H1 (cell line): ENCODE measurements at regions not wholly inside any gene's neighbourhood (a gene's known extent, or its start where the extent isn't known, plus 50 kb on each side); places are given as distances from the start of the nearest gene placed in this dataset.
"Not testable (repeated sequence)": the region's sequence is repeated elsewhere in the genome, so short reads cannot be mapped to it uniquely, and the experiment has no call there.

ENCODE experiments used
- CTCF ChIA-PET: fragments of 300-600 bp; sonication (Branson Sonifier 250); formaldehyde crosslinking; loops from one replicate; lab custom pipeline; 2021; ENCODE audit not compliant: partially characterized antibody; lab: Charles Lee
- POLR2A ChIA-PET: fragments of 300-600 bp; sonication (Branson Sonifier 250); formaldehyde crosslinking; loops from one replicate; lab custom pipeline; 2021; ENCODE audit warnings: inconsistent platforms; ENCODE audit not compliant: partially characterized antibody; lab: Charles Lee
- DNase-seq, 2 experiments: peaks; one replicate each; pipeline versions ENCODE4 v3.0.0 to v3.0.0-alpha.2; 2010 to 2022; ENCODE audit warnings: low spot score in 2 of 2, low read depth in 1 of 2, mixed read lengths in 1 of 2
- FAIRE-seq: peaks from 2 replicates; lab custom pipeline; 2011; peaks lifted over from hg19 to GRCh38; lab: Jason Lieb, UNC
- H2AFZ ChIP-seq: 2 replicates; pipeline ENCODE4 v1.8.1; 2012; ENCODE audit warnings: low read length, inconsistent platforms
- H2AK5ac ChIP-seq: 2 replicates; pipeline ENCODE4 v1.6.1; 2013; ENCODE audit warnings: low read depth, low read length
- H2BK120ac ChIP-seq: replicated peaks from 2 replicates; pipeline ENCODE3; 2013; ENCODE audit warnings: low read depth, low read length, inconsistent platforms
- H2BK12ac ChIP-seq: 2 replicates; pipeline ENCODE4 v1.6.1; 2013; ENCODE audit warnings: low read depth, low read length
- H2BK15ac ChIP-seq: 2 replicates; pipeline ENCODE4 v1.6.1; 2013; ENCODE audit warnings: low read length
- H2BK20ac ChIP-seq: 2 replicates; pipeline ENCODE4 v1.6.1; 2013; ENCODE audit warnings: low read length
- H2BK5ac ChIP-seq: 2 replicates; pipeline ENCODE4 v1.6.1; 2013; ENCODE audit warnings: low read depth, low read length
- H3K14ac ChIP-seq: 2 replicates; pipeline ENCODE4 v1.6.1; 2013; ENCODE audit warnings: inconsistent platforms; ENCODE audit not compliant: insufficient read length
- H3K18ac ChIP-seq: 2 replicates; pipeline ENCODE4 v1.6.1; 2013; ENCODE audit warnings: low read length; ENCODE audit errors: extremely low read depth
- H3K23ac ChIP-seq: 2 replicates; pipeline ENCODE4 v1.6.1; 2013; ENCODE audit warnings: inconsistent platforms; ENCODE audit not compliant: insufficient read length
- H3K23me2 ChIP-seq: 2 replicates; pipeline ENCODE4 v1.6.1; 2013; ENCODE audit warnings: low read depth, low read length
- H3K27ac ChIP-seq: 2 replicates; pipeline ENCODE4 v1.6.1; 2011; ENCODE audit warnings: low read depth, low read length, inconsistent platforms
- H3K27me3 ChIP-seq, 4 experiments: replicated peaks in 1 of 4; 1 replicate in 1 of 4; 2 replicates in 3 of 4; pipeline versions ENCODE4 v1.6.1 to v1.8.1; 2011 to 2013; ENCODE audit warnings: low read length in 3 of 4, mild to moderate bottlenecking in 3 of 4, inconsistent platforms in 2 of 4, mixed read lengths in 2 of 4, moderate library complexity in 1 of 4; ENCODE audit not compliant: control insufficient read depth in 3 of 4, insufficient read depth in 3 of 4; ENCODE audit errors: extremely low read depth in 1 of 4
- H3K36me3 ChIP-seq, 4 experiments: 2 replicates each; pipeline versions ENCODE4 v1.6.1 to v1.8.1; 2011 to 2013; ENCODE audit warnings: mild to moderate bottlenecking in 4 of 4, low read length in 3 of 4, moderate library complexity in 2 of 4, control low read depth in 1 of 4, inconsistent platforms in 1 of 4; ENCODE audit not compliant: insufficient read depth in 4 of 4, control insufficient read depth in 2 of 4
- H3K4ac ChIP-seq: replicated peaks from 2 replicates; pipeline ENCODE3; 2013; ENCODE audit warnings: low read length, low read depth, mixed read lengths, inconsistent platforms; ENCODE audit not compliant: insufficient read length
- H3K4me1 ChIP-seq, 4 experiments: replicated peaks in 1 of 4; 1 replicate in 1 of 4; 2 replicates in 3 of 4; pipeline versions ENCODE4 v1.6.1 to v1.8.1; 2011 to 2013; ENCODE audit warnings: low read length in 3 of 4, inconsistent platforms in 2 of 4, mixed read lengths in 1 of 4; ENCODE audit not compliant: insufficient read depth in 4 of 4, control insufficient read depth in 3 of 4
- H3K4me2 ChIP-seq, 2 experiments: 2 replicates each; pipeline versions ENCODE4 v1.6.1 to v1.8.1; 2011 to 2013; ENCODE audit warnings: low read depth in 2 of 2, low read length in 2 of 2, control low read depth in 1 of 2, inconsistent platforms in 1 of 2, mild to moderate bottlenecking in 1 of 2; ENCODE audit not compliant: insufficient read depth in 1 of 2
- H3K4me3 ChIP-seq, 4 experiments: fragments of 200-600, 300-600 bp in 1 of 4; sonication (generic), shearing (Covaris generic), sonication (Bioruptor Twin) in 1 of 4; 2 replicates each; pipeline versions ENCODE4 v1.5.1 to v1.8.1; 2011 to 2016; ENCODE audit warnings: low read length in 4 of 4, low read depth in 3 of 4, control low read depth in 2 of 4, inconsistent platforms in 2 of 4, mild to moderate bottlenecking in 2 of 4, mixed read lengths in 1 of 4, moderate library complexity in 1 of 4; ENCODE audit not compliant: insufficient read depth in 2 of 4; ENCODE audit errors: extremely low read depth in 1 of 4
- H3K56ac ChIP-seq: replicated peaks from 2 replicates; pipeline ENCODE3; 2013; ENCODE audit warnings: low read depth, mild to moderate bottlenecking, mixed read lengths, low read length, inconsistent platforms; ENCODE audit not compliant: insufficient read length
- H3K79me1 ChIP-seq: 2 replicates; pipeline ENCODE4 v1.6.1; 2013; ENCODE audit warnings: low read depth, low read length, control low read depth
- H3K79me2 ChIP-seq, 2 experiments: 2 replicates each; pipeline versions ENCODE4 v1.6.1 to v1.8.1; 2012 to 2013; ENCODE audit warnings: low read length in 2 of 2, mild to moderate bottlenecking in 2 of 2, inconsistent platforms in 1 of 2; ENCODE audit not compliant: insufficient read depth in 2 of 2, control insufficient read depth in 1 of 2
- H3K9ac ChIP-seq, 4 experiments: replicated peaks in 1 of 4; 1 replicate in 1 of 4; 2 replicates in 3 of 4; pipeline versions ENCODE4 v1.6.1 to v1.8.1; 2011 to 2013; ENCODE audit warnings: low read depth in 3 of 4, low read length in 3 of 4, control low read depth in 2 of 4, mild to moderate bottlenecking in 2 of 4, moderate library complexity in 2 of 4, inconsistent platforms in 1 of 4; ENCODE audit errors: extremely low read depth in 1 of 4
- H3K9me3 ChIP-seq, 2 experiments: 2 replicates each; pipeline versions ENCODE4 v1.6.1 to v1.8.1; 2012 to 2013; ENCODE audit warnings: mild to moderate bottlenecking in 2 of 2, moderate library complexity in 2 of 2, control low read depth in 1 of 2, inconsistent platforms in 1 of 2, low read depth in 1 of 2, low read length in 1 of 2, mixed read lengths in 1 of 2; ENCODE audit not compliant: insufficient read depth in 2 of 2
- H4K20me1 ChIP-seq, 2 experiments: replicated peaks in 1 of 2; 2 replicates each; pipeline versions ENCODE3 to v1.8.1; 2011 to 2013; ENCODE audit warnings: inconsistent platforms in 2 of 2, low read length in 2 of 2, mild to moderate bottlenecking in 1 of 2; ENCODE audit not compliant: insufficient read depth in 2 of 2, control insufficient read depth in 1 of 2
- H4K5ac ChIP-seq: 2 replicates; pipeline ENCODE4 v1.6.1; 2013; ENCODE audit warnings: low read length, low read depth, mixed read lengths, inconsistent platforms; ENCODE audit not compliant: insufficient read length
- H4K8ac ChIP-seq: 2 replicates; pipeline ENCODE4 v1.8.0; 2013; ENCODE audit warnings: mild to moderate bottlenecking, moderate library complexity, low read length, inconsistent platforms; ENCODE audit not compliant: insufficient read depth; ENCODE audit errors: extremely low read depth
- H4K91ac ChIP-seq: replicated peaks from 2 replicates; pipeline ENCODE3; 2013; ENCODE audit warnings: low read length, mixed read lengths, inconsistent platforms; ENCODE audit not compliant: insufficient read length
- EGR1 ChIP-seq: IDR thresholded peaks from 2 replicates; pipeline ENCODE4 v1.6.1; 2011; ENCODE audit warnings: low read depth, low read length, borderline replicate concordance
- SIRT6 ChIP-seq: IDR thresholded peaks from one replicate; pipeline ENCODE4 v1.7.1; 2012; ENCODE audit warnings: low read length, inconsistent platforms
- YY1 ChIP-seq: IDR thresholded peaks from 2 replicates; pipeline ENCODE4 v1.6.1; 2011; ENCODE audit warnings: low read depth, mild to moderate bottlenecking, low read length
- WGBS, 2 experiments: shearing (Covaris generic) in 1 of 2; methylation state at CpG; one replicate each; pipeline versions ENCODE4 v1.1.6 to v1.1.7; 2013 to 2015; ENCODE audit warnings: low lambda C conversion rate in 2 of 2, mixed read lengths in 2 of 2, inconsistent platforms in 1 of 2, low coverage in 1 of 2, missing lambda C conversion rate in 1 of 2; ENCODE audit not compliant: insufficient replicate concordance in 2 of 2, insufficient coverage in 1 of 2, insufficient read length in 1 of 2; ENCODE audit errors: extremely low coverage in 1 of 2, missing lambda C conversion rate in 1 of 2; 5-methylcytosine and 5-hydroxymethylcytosine counted together

GRCh38 chr6:85911067-85911466 is 268.4 kb upstream of the SYNCRIP start:
- H3K4me2 ChIP-seq = no peak overlapping the region
- CTCF ChIA-PET = interaction anchor here (0.6 to 4.5 kb wide), 2 partner anchors 11 to 125 kb away, joined by 3 to 38 read pairs; no protein-coding TSS in a partner anchor

DNA sequence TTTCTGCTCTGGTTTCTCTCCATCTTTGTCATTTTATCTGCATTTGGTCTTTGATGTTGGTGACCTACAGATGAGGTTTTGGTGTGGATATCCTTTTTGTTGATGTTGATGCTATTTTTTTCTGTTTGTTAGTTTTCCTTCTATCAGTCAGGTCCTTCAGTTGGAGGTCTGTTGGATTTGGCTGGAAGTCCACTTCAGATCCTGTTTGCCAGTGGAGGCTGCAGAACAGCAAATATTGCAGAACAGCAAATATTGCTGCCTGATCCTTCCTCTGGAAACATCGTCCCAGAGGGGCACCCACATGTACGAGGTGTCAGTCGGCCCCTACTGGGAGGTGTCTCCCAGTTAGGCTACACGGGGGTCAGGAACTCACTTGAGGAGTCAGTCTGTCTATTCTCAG is 265.4 kb upstream of the SYNCRIP start:
- H2AFZ ChIP-seq, H3K9me3 ChIP-seq, H3K27me3 ChIP-seq, H3K4ac ChIP-seq, H3K4me1 ChIP-seq, H4K8ac ChIP-seq, DNase-seq, H4K91ac ChIP-seq, H3K27ac ChIP-seq, H3K9ac ChIP-seq, H2BK12ac ChIP-seq, H3K79me1 ChIP-seq, H3K23ac ChIP-seq, H3K36me3 ChIP-seq, H2BK15ac ChIP-seq, H3K14ac ChIP-seq, H3K4me2 ChIP-seq, H2BK5ac ChIP-seq, H3K23me2 ChIP-seq, H3K4me3 ChIP-seq, POLR2A ChIA-PET, H2BK20ac ChIP-seq, H4K20me1 ChIP-seq, H2AK5ac ChIP-seq, H3K56ac ChIP-seq, FAIRE-seq, H2BK120ac ChIP-seq, H4K5ac ChIP-seq, H3K79me2 ChIP-seq, H3K18ac ChIP-seq: not testable (repeated sequence)
- CTCF ChIA-PET = interaction anchor here (0.6 to 0.9 kb wide), 2 partner anchors 10 to 45 kb away, joined by 3 read pairs; no protein-coding TSS in a partner anchor
- 94% methylated on average over 4 of the region's 4 CpGs; no CpG with 5 or more reads in 1 of the 2 experiments for WGBS, 2 experiments

More at GRCh38 chr6:85911067-85911466, 268.4 kb upstream of the SYNCRIP start:
- Histone ChIP-seq H3K23ac (no peak overlapping the region), H2BK15ac (no peak overlapping the region), H3K36me3 (no peaks in the 10 kb centered on the region), H2BK5ac (no peak overlapping the region), H2AFZ (0 out of 2 replicates have a peak overlapping the region, but pooled peaks have one; percentile 26), H3K56ac (no peak overlapping the region), H3K4ac (no peak overlapping the region), H3K9ac (no peak overlapping the region), H2BK120ac (no peak overlapping the region), H3K9me3 (peaks cover 6 to 7% of the 10 kb centered on the region in 2 experiments; a peak in 2 of 4 replicates), H4K91ac (no peak overlapping the region), H2AK5ac (no peak overlapping the region), H2BK12ac (no peak overlapping the region), H3K4me1 (no peaks in the 10 kb centered on the region), H4K5ac (no peak overlapping the region), H2BK20ac (no peak overlapping the region), H4K20me1 (no peaks in the 10 kb centered on the region), H3K4me3 (no peak overlapping the region), H3K79me1 (no peaks in the 10 kb centered on the region), H3K27me3 (no peaks in the 10 kb centered on the region), H3K27ac (no peak overlapping the region), H3K14ac (no peak overlapping the region), H3K18ac (no peak overlapping the region), H4K8ac (peak overlapping the region; percentile 45), H3K23me2 (no peaks in the 10 kb centered on the region), H3K79me2 (no peaks in the 10 kb centered on the region)
- FAIRE-seq = no peak
- 87% methylated on average over 9 of the region's 9 CpGs; no CpG with 5 or more reads in 1 of the 2 experiments for WGBS, 2 experiments
- POLR2A ChIA-PET = no interaction called here
- DNase-seq = no peak
- no peak for TF ChIP-seq EGR1
- TF ChIP-seq SIRT6 = no peak
- peak; percentile 43; the same call in 1 of the 2 replicates for TF ChIP-seq YY1
